Lower leg skin (tissue), 3 donors: ENCODE measurements at regions not wholly inside any gene's neighbourhood (a gene's known extent, or its start where the extent isn't known, plus 50 kb on each side); places are given as distances from the start of the nearest gene placed in this dataset.

ENCODE experiments used
- CTCF ChIP-seq, 3 donors: fragments of 450-650 bp; IDR thresholded peaks; one replicate each; pipeline ENCODE4 v1.5.1; 2016; ENCODE audit warnings: antibody characterized with exemption in 3 of 3, mild to moderate bottlenecking in 3 of 3, moderate library complexity in 2 of 3
- POLR2A ChIP-seq, 2 donors: fragments of 450-650 bp; IDR thresholded peaks; one replicate each; pipeline ENCODE4 v1.6.1; 2016 to 2017; ENCODE audit warnings: antibody characterized with exemption in 2 of 2, mild to moderate bottlenecking in 1 of 2, moderate library complexity in 1 of 2

DNA sequence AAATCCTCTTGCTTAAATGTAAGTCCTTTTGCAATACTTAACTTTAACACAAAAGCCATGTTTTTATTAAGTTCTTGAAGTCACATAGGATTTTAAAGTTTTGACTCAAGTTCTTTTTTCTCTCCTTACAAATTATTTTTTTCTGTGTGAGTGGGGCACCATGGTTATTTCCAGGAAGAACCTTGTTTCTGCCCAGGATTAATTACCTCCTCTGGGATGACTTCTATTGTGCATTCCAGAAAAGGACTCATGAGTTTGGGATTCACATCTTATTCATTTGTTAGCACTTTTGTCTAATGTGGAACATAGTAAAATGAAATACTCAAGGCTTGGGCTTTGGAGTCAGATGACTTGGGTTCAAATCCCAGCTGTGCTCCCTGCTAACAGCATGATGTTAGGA, 421.4 kb upstream of the WWC1 start:
- TF ChIP-seq CTCF (IDR thresholded peaks at IDR 0.05) (no peak), POLR2A (IDR thresholded peaks at IDR 0.05) (no peak)
